Activated CD4-positive, alpha-beta T cell treated with anti-CD3 and anti-CD28 coated beads for 48 hours (primary cell): ENCODE measurements at regions not wholly inside any gene's neighbourhood (a gene's known extent, or its start where the extent isn't known, plus 50 kb on each side); places are given as distances from the start of the nearest gene placed in this dataset.

ENCODE experiments used
- DNase-seq: peaks from one replicate; pipeline ENCODE4 v3.0.0-alpha.2; 2020

DNA sequence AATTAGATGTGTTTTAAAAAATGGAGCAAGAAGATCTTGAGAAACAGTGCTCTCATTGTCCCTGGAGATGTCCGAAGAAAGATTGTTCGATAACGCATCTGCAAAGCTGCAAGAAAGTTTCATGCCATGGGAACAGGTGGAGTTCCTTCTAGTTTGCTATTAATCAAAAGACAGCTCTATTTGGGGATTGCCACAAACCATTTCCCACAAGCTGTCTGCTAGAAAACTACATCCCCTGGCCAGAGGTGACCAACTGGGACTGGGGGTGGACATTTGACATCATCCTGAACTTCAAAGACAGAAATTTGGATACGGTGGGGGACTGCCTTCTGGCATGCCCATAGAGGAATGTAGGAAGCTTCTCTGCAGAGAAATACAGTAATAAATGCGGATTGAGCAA lies 50.8 kb upstream of the OSMR start:
- no peak for DNase-seq

DNA sequence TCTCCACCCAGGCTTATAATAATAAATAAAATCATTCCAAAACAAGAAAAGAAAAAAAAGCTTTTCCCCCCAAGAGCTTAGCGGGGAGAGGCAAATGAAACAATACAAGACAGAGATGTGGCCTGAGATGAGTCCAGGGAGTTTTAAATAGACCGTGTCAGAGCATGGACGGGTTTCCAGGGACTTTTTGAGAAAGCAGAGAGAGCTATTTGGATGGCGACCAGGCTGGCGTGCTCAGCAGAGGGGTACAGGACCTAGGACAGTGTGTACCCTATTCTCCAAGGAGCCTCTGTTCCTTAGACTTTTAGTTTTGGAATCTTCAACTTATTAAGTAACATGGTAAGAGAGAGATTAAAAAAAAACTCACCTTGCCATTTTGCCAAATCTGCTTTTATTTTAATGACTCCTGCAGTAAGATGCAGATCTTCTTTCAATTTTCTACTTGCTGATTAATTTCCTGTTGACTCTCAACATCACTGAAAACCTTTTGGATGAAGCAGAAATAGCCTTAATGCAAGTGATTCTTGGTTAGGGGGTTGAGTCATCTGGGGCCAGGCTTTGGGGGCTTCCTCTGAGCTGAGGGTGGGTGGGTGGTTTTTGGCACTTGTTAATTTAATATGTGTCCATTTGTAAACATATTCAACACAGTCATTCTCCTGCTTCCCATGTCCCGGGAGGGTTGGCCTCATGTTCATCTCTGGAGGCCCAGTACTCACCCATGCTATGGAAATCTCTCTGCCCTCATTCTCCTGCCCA lies 49.6 kb upstream of the OSMR start:
- DNase-seq = no peak
